Prostate gland (tissue), 2 donors: ENCODE measurements at regions not wholly inside any gene's neighbourhood (a gene's known extent, or its start where the extent isn't known, plus 50 kb on each side); places are given as distances from the start of the nearest gene placed in this dataset.
"Not testable (repeated sequence)": the region's sequence is repeated elsewhere in the genome, so short reads cannot be mapped to it uniquely, and the experiment has no call there.

Experiments used
- DNase-seq: peaks from one replicate; pipeline ENCODE4 v3.0.0-alpha.2; 2019; ENCODE audit warnings: low spot score
- H3K27ac ChIP-seq, 2 donors: fragments of 200-600 bp; sonication (generic); 2 replicates each; pipeline ENCODE4 v1.5.1; 2017 to 2019
- H3K27me3 ChIP-seq: fragments of 200-600 bp; sonication (generic); replicated peaks from 2 replicates; pipeline ENCODE4 v1.5.1; 2019; ENCODE audit not compliant: insufficient read depth
- H3K36me3 ChIP-seq, 2 donors: fragments of 200-600 bp; sonication (generic); 1 replicate in 1 of 2; 2 replicates in 1 of 2; pipeline versions ENCODE4 v1.5.1 to v1.8.1; 2017 to 2019
- H3K4me1 ChIP-seq: fragments of 200-600 bp; sonication (generic); replicated peaks from 2 replicates; pipeline ENCODE4 v1.5.1; 2019
- H3K4me3 ChIP-seq, 2 donors: fragments of 200-600 bp; sonication (generic); 2 replicates each; pipeline ENCODE4 v1.5.1; 2017 to 2019
- H3K9me3 ChIP-seq: fragments of 200-600 bp; sonication (generic); 2 replicates; pipeline ENCODE4 v1.5.1; 2017
- WGBS: methylation state at CpG from one replicate; pipeline ENCODE4 v1.1.5; 2018; 5-methylcytosine and 5-hydroxymethylcytosine counted together
- intact Hi-C: fragments of 100-400 bp; cut with DNase I; formaldehyde crosslinking; loops from one replicate; pipeline ENCODE4 v1.14.2; 2022

GRCh38 chr7:55707410-55707809, 135.1 kb upstream of the VOPP1 start:
- H3K27ac ChIP-seq, result not testable (repeated sequence)

GRCh38 chr7:55706451-55707195, 134.3 kb upstream of the VOPP1 start:
- H3K4me3 ChIP-seq, H3K27me3 ChIP-seq, H3K4me1 ChIP-seq, H3K9me3 ChIP-seq, H3K36me3 ChIP-seq, intact Hi-C loops, DNase-seq, H3K27ac ChIP-seq: not testable (repeated sequence)
- 96% methylated on average over 4 of the region's 5 CpGs for WGBS

More at GRCh38 chr7:55707410-55707809, 135.1 kb upstream of the VOPP1 start:
- DNase-seq, H3K4me3 ChIP-seq, intact Hi-C loops, H3K36me3 ChIP-seq, H3K9me3 ChIP-seq, H3K27me3 ChIP-seq, H3K4me1 ChIP-seq: not testable (repeated sequence)
- WGBS, result 40% methylated on average over 1 of the region's 3 CpGs

DNA sequence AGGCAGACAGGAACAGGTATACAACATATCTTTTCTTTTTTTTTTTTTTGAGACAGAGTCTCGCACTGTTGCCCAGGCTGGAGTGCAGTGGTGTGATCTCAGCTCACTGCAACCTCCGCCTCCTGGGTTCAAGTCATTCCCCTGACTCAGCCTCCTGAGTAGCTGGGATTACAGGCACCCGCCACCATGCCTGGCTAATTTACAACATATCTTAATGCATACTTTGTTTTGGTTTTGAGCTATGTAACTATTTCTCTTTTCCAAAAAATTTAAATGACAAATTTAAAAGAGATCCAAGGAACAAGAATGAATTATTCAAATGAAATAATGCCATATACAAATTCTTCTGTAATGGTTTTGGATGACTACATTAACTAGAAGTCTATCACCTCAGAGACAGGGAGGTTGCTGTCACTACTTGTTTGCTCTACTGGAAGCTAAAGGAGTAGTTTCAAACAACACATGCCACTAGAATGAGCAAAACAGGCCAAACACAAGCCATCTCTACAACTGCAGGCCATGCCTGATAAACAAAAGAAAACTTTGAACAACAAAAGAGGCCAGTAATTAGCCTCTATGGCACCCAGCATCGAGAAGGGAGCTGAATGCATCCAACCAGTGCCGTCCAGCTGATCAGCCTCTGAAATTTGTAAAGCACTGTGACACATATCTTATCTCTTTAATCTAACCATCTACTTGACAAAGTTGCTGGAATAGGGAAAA, 133.6 kb upstream of the VOPP1 start:
- H3K4me3 ChIP-seq, DNase-seq, H3K27me3 ChIP-seq, H3K36me3 ChIP-seq, H3K4me1 ChIP-seq, intact Hi-C loops, H3K27ac ChIP-seq, H3K9me3 ChIP-seq: not testable (repeated sequence)
- 73% methylated on average over 5 of the region's 5 CpGs for WGBS

DNA sequence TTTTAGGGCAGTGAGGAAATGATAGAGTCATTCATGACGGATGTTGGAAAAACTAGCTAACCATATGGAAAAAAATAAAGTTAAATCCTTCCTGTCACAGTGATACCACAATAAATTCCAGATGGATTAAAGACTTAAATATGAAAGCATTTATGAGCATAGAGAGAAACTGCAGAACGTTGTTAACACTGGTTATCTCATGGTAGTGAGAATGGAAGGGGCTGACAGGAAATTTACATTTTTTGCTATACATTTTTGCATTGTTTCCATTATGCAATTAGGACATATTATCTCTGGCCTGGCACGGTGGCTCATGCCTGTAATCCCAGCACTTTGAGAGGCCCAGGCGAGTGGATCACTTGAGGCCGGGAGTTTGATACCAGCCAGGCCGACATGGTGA, 130.5 kb upstream of the VOPP1 start:
- H3K4me1 ChIP-seq, DNase-seq, H3K4me3 ChIP-seq, H3K36me3 ChIP-seq, H3K27ac ChIP-seq, H3K9me3 ChIP-seq, intact Hi-C loops, H3K27me3 ChIP-seq: not testable (repeated sequence)
- WGBS, result 68% methylated on average over 6 of the region's 6 CpGs

DNA sequence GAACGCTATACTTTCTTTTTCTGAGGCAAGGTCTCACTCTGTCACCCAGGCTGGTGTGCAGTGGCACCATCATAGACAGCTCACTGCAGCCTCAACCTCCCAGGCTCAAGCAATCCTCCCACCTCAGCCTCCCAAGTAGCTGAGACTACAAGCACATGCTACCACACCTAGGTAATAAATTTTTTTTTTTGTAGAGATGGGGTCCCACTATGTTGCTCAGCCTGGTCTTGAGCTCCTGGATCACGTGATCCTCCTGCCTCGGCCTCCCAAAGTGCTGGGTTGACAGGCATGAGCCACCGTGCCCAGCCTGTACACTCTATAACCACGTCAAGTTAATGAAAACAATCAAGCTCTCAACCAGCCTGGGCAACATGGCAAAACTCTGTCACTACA, 127.1 kb upstream of the VOPP1 start:
- intact Hi-C loops, H3K9me3 ChIP-seq, H3K4me1 ChIP-seq, H3K27ac ChIP-seq, H3K36me3 ChIP-seq, H3K4me3 ChIP-seq, H3K27me3 ChIP-seq, DNase-seq: not testable (repeated sequence)
- WGBS, result 83% methylated on average over 5 of the region's 5 CpGs

DNA sequence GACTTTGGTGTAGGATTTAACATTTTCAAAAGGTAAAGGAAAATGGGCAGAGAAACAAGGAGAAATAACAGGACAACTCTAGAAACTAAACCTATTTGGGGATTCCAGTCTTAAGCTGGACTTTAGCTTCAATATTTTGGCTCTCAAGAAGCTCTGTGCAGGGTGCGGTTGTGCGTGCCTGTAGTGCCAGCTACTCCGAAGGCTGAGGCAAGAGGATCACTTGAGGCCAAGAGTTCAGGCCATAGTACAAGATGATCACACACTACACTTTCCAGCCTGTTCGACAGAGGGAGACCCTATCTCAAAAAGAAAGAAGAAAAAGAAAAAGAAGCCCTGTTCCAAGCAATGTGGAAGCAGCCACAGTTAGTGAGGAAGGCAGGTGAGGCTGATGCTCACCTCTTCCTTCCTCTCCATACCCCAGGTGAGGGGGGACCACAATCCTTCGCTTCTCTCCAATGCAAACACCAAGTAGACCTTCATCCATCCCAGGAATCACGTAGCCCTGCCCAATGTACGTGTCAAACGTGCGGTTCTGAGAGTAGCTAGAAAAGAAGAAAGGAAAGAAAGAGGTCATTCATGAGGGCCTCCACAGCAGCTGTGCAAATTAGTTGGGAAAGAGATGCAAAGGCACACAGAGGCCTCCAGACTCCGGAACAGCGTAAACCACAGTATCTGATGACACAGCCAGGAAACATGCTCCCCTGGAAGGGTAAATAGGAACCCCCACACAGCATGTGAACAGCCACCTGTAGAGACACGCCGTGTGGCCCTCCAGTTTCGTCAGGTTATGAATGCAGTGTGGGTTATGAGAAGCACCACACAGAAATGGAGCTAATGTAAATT, 126.5 kb upstream of the VOPP1 start:
- H3K4me1 ChIP-seq, H3K27ac ChIP-seq, H3K27me3 ChIP-seq, intact Hi-C loops, H3K9me3 ChIP-seq, H3K36me3 ChIP-seq, H3K4me3 ChIP-seq: not testable (repeated sequence)
- peak; percentile 40 for DNase-seq
- WGBS, result 56% methylated on average over 12 of the region's 14 CpGs

DNA sequence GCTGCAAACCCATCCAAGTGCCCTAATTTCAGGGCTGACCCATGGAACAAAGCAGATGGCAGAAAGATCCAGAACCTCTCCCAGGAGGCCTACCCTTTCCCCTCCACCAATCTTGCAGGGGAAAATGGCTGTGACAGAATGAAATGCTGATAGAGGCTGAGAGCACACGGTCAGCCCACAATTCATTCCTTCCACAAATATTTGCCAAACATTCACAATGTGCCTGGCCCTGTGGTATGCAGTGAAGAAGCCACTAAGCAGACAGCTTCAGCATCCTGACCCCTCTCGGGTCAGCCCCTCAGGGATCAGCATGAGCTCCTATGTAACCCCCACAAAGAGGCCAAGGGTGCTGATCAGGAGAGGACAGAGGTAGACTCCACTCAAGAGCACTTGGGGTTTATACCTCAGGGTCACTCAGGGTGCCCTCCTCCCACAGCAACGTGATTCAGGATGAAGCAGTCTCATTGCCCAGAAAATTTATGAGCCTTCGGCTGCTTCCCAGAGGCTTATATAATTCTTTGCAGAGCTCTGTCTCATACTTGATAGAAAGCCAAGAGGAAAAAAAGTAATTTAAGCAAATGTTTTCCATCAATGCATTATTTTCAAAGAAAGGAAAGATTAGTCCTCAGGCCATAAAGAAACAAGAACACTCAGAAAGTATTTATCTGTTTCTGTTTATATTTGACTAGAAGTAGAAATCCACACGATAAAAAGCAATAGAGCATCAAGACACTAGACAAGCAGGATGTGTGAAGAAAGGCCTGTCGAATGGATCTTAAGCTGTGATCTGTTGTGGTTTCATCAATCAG, 123.8 kb upstream of the VOPP1 start:
- H3K27ac ChIP-seq, DNase-seq, H3K27me3 ChIP-seq, H3K36me3 ChIP-seq, H3K4me1 ChIP-seq, H3K4me3 ChIP-seq, H3K9me3 ChIP-seq, intact Hi-C loops: not testable (repeated sequence)
- 12% methylated on average over 5 of the region's 6 CpGs for WGBS

DNA sequence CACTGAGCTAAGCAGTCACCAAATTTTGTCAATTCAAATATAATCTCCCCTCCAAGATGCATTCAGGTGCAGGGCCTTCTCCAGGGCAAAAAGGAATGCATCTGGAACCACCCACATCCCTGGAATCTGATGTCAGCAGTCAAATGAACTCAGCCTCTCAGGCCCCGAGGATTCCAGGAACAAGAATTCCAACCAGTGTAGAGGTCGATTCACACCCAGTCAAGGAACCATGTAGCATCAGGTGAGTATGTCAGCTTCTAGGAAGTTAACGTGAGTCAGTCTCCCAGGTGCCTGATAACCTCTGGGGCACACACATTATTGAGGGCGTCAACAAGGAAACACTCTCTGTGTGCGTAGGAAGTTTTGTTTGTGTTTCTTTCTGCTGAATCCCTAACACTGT, 122.2 kb upstream of the VOPP1 start:
- intact Hi-C loops, DNase-seq, H3K4me3 ChIP-seq, H3K36me3 ChIP-seq, H3K27me3 ChIP-seq, H3K9me3 ChIP-seq, H3K4me1 ChIP-seq, H3K27ac ChIP-seq: not testable (repeated sequence)
- WGBS, result 60% methylated on average over 5 of the region's 5 CpGs
